Right lobe of liver (tissue), 1 donor: ENCODE measurements at regions not wholly inside any gene's neighbourhood (a gene's known extent, or its start where the extent isn't known, plus 50 kb on each side); places are given as distances from the start of the nearest gene placed in this dataset.

Experiments
- small RNA-seq, 2 experiments: library from RNA; depleted of rRNA; stranded (forward); fragments of <200 nt; gene quantifications; one replicate each; pipeline ENCODE3, GENCODE V24; 2016

Small RNA genes lying in the stretch of these regions (small RNA-seq; reads per million reads assigned to genes)
- 0 reads per million in 2 experiments for gene RNU6-753P
